ENCODE measurements at regions not wholly inside any gene's neighbourhood (a gene's known extent, or its start where the extent isn't known, plus 50 kb on each side); places are given as distances from the start of the nearest gene placed in this dataset.

DNA sequence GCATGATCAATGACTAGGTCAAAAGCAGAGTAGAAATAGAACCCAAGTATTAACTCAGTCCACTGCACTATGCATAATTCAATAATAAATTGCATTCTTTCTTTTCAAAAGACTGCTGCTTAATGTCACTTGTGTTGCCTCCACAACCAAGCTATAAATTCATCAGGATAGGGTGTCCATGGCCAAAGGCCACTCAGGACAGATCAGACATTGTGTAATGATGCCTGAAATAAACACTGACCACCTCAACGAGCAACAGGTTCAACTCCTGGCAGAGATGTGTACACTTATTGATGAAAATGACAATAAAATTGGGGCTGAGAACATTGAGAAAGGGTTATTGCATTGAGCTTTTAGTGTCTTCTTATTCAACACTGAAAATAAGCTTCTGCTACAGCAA, 194.5 kb upstream of the SPOPL start:
- TF ChIP-seq FOXP2 (optimal IDR thresholded peaks at IDR 0.05; ENCODE audit: control extremely low read depth, extremely low read length, insufficient read depth), result no peak
- TF ChIP-seq POLR2AphosphoS5 (IDR thresholded peaks at IDR 0.05; ENCODE audit: borderline replicate concordance, low read depth, low read length), result no peak

All from SK-N-MC (cell line).